ENCODE measurements at regions not wholly inside any gene's neighbourhood (a gene's known extent, or its start where the extent isn't known, plus 50 kb on each side); places are given as distances from the start of the nearest gene placed in this dataset.

DNA sequence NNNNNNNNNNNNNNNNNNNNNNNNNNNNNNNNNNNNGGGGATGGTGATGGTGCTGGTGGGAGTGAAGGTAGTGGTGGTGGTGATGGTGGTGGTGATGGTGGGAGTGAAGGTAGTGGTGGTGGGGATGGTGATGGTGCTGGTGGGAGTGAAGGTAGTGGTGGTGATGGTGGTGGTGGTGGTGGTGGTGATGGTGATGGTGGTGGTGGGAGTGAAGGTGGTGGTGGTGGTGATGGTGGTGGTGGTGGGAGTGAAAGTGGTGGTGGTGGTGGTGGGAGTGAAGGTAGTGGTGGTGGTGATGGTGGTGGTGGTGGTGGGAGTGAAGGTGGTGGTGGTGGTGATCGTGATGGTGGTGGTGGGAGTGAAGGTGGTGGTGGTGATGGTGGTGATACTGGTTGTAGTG, 93.6 kb downstream of the CRYAA start:
- no peaks in the 10 kb centered on the region for H3K36me3 ChIP-seq
- no peaks in the 10 kb centered on the region for H3K4me1 ChIP-seq
- no peak overlapping the region for H3K4me3 ChIP-seq
- no peak overlapping the region for H3K27ac ChIP-seq
- no peak for DNase-seq (ENCODE audit: low spot score in 2 of 2)
- TF ChIP-seq CTCF (IDR thresholded peaks at IDR 0.05) = no peak
- no peaks in the 10 kb centered on the region for H3K9me3 ChIP-seq
- intact Hi-C loops (cut with DNase I) = no loop called here
- H3K27me3 ChIP-seq = no peaks in the 10 kb centered on the region

All from ascending aorta (tissue), 2 donors.